ENCODE measurements at regions not wholly inside any gene's neighbourhood (a gene's known extent, or its start where the extent isn't known, plus 50 kb on each side); places are given as distances from the start of the nearest gene placed in this dataset.
A peak's percentile ranks its signal among the peaks of the same experiment; 100 is the strongest.

DNA sequence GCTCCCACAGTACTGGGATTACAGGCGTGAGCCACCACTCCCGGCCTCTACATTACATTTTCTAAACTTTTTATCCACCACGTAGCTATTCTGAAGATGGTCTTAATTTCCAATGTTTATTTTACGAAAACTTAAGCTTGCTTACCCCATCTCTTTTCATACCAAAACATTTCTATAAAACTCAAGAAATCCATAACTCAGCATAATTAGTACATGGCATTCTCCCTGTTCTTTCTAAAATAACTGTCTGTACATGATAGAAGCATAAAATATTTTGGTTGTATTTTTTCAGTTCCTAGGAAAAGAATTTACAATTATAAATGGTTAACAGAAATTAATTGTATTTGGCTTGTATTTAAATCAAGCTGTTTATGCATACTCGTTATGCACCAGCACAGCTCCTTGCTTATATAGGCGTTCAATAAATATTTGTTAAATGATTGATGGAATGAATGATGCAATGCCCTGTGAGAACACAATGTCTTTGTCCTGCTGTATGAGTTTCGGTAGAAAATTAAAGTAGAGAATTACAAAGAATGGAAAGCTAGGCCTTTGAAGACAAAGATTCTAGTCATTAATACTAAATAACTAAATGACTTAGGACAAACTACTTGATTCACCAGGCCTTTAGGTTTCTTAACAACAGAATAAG lies 384.2 kb downstream of the EFNA5 start:
- no peak overlapping the region for H3K4me3 ChIP-seq (ENCODE audit: low read length)
- TF ChIP-seq, protein P1, sequence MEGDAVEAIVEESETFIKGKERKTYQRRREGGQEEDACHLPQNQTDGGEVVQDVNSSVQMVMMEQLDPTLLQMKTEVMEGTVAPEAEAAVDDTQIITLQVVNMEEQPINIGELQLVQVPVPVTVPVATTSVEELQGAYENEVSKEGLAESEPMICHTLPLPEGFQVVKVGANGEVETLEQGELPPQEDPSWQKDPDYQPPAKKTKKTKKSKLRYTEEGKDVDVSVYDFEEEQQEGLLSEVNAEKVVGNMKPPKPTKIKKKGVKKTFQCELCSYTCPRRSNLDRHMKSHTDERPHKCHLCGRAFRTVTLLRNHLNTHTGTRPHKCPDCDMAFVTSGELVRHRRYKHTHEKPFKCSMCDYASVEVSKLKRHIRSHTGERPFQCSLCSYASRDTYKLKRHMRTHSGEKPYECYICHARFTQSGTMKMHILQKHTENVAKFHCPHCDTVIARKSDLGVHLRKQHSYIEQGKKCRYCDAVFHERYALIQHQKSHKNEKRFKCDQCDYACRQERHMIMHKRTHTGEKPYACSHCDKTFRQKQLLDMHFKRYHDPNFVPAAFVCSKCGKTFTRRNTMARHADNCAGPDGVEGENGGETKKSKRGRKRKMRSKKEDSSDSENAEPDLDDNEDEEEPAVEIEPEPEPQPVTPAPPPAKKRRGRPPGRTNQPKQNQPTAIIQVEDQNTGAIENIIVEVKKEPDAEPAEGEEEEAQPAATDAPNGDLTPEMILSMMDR (conservative IDR thresholded peaks at IDR 0.05; ENCODE audit: low read length): no peak

DNA sequence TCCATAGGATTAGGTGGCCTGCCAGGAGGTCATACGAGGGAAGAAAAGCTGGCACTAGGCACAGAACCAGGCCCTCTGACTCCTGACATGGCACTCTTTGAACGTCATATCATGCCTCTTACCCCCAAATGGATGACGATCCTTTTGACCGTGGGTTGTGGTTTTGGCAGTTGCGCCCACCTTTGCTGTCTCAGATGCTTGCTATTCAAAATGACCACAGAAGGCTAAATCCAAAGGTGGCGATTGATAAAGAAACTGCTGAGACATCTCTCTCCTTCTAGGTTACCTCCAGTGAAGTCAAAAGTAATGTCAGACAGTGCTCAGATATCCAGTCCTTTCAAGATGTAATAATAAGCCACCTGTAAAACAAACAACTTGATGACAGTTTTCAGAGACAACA lies 385.0 kb downstream of the EFNA5 start:
- no peak for DNase-seq (ENCODE audit: low read depth)
- H3K4me3 ChIP-seq (ENCODE audit: low read length): no peak overlapping the region
- TF ChIP-seq, protein P1 (conservative IDR thresholded peaks at IDR 0.05; ENCODE audit: low read length): no peak

More for the DNA sequence above, 384.2 kb downstream of the EFNA5 start:
- no peak for DNase-seq (ENCODE audit: low read depth)

DNA sequence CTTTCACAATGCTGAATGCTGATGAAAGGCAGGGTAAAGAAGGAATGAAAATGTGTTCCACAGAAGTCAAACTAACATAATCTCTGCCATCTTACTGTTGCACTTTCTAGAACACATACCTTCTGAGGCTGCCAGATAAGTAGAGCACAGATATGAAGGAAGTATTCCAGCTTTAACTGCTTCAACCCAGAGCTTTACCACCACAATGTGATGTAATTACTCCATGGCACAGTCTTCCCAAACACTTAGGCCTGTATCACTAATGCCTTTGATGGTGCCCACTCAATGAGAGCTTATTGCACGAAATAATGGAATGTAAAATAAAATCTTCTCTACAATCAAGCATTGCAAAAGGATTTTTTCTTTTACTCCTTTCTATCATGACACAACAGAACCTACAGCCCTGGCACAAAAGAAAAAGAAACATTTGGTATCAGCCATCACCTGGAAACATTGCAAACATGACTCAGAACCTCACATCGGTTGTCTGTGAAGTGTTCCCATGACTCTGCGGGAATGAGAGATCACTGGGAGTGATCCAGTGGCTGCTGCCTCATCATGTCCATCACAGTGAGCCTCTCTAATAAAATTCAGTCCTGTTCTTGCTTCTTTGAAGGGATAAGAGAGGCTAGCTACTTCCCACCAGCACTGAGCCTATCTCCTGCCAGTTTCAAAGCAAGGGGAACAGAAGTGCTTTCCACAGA lies 385.8 kb downstream of the EFNA5 start:
- TF ChIP-seq, protein P1 (conservative IDR thresholded peaks at IDR 0.05; ENCODE audit: low read length): no peak
- DNase-seq (ENCODE audit: low read depth): no peak
- no peak overlapping the region for H3K4me3 ChIP-seq (ENCODE audit: low read length)

DNA sequence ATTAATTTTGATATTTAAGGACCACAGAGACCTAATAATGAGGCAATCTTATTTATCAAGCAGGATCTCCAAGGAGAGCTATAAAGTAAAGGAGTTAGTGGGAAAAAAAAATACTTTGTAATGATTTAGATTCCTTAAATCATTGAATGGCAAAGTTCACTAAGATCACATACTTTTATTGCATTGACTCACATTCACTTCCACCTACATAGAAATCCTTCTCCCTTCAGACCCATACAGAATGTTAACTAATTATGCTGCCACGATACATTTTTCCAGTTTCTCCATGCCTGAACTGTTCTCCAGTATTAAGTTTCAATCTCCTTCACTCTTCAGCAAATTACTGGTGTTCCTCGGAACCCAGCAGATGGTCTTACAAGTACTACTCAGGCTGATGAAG lies 388.7 kb downstream of the EFNA5 start:
- TF ChIP-seq, protein P1 (conservative IDR thresholded peaks at IDR 0.05; ENCODE audit: low read length): no peak
- no peak for DNase-seq (ENCODE audit: low read depth)

DNA sequence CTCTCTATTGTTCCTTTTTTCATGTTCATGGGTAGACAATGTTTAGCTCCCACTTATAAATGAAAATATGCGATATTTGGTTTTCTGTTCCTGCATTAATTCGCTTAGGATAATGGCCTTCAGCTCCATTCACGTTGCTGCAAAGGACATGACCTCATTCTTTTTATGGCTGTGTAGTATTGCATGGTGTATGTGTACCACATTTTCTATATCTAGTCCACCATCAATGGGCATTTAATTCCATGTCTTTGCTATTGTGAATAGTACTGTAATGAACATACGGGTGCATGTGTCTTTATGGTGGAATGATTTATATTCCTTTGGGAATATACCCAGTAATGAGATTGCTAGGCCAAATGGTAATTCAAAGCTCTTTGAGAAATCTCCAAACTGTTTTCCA lies 392.0 kb downstream of the EFNA5 start:
- no peak for DNase-seq (ENCODE audit: low read depth)
- H3K4me3 ChIP-seq (ENCODE audit: low read length): no peak overlapping the region
- TF ChIP-seq, protein P1 (conservative IDR thresholded peaks at IDR 0.05; ENCODE audit: low read length): no peak

More for the DNA sequence above, 388.7 kb downstream of the EFNA5 start:
- H3K4me3 ChIP-seq (ENCODE audit: low read length): no peak overlapping the region

DNA sequence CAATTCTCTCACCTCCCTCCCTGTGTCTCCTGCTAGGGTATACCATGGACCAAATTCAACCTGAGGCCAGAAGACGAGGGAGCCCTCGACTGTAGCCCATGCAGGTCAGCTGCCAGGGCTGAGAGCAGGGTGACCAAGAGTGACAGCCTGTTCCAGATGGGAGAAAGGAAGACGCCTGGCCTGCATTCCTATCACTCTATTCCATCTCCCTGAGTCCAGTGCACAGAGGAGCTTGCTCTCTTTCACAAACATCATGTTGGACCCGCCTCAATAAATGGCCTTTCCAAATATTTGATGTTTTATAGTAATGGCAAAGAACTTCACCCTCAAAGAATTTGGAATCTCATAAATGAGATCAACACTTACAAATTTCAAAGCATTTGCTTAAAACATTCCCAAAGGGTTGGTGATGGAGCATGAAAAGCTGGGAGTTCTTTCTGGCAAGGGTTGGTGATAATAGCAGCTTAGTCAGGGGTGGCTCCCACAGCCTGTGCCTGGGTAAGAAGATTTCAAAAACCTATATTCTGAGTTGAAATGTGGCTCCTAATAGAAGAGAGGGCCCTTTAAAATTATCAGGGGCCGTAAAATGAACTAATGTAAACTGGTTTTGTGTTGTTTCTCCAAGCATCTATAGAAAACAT lies 393.1 kb downstream of the EFNA5 start:
- DNase-seq (ENCODE audit: low read depth): peak; percentile 18
- TF ChIP-seq, protein P1 (conservative IDR thresholded peaks at IDR 0.05; ENCODE audit: low read length): no peak
- H3K4me3 ChIP-seq (ENCODE audit: low read length): no peak overlapping the region
